ENCODE measurements at regions not wholly inside any gene's neighbourhood (a gene's known extent, or its start where the extent isn't known, plus 50 kb on each side); places are given as distances from the start of the nearest gene placed in this dataset.

- Histone ChIP-seq H3K27me3 (ENCODE audit: control insufficient read depth, insufficient read depth, low read length) (no peaks in the 10 kb centered on the region), H3K4me3 (ENCODE audit: low read depth, low read length) (no peak overlapping the region), H3K36me3 (ENCODE audit: control insufficient read depth, insufficient read depth, low read length) (no peaks in the 10 kb centered on the region)
- TF ChIP-seq CTCF (IDR thresholded peaks at IDR 0.05; ENCODE audit: insufficient read depth, low read length, poor library complexity, severe bottlenecking): no peak
- peak; percentile 16 for DNase-seq (ENCODE audit: low read depth)
Observed at GRCh38 chr5:79853676-79854418, 137.2 kb downstream of the MTX3 start.

GRCh38 chr5:79853028-79853427 is 138.0 kb downstream of the MTX3 start:
- DNase-seq (ENCODE audit: low read depth): no peak
- H3K4me3 ChIP-seq (ENCODE audit: low read depth, low read length): no peak overlapping the region
- no peak for TF ChIP-seq CTCF (IDR thresholded peaks at IDR 0.05; ENCODE audit: insufficient read depth, low read length, poor library complexity, severe bottlenecking)
- H3K36me3 ChIP-seq (ENCODE audit: control insufficient read depth, insufficient read depth, low read length): no peaks in the 10 kb centered on the region
- H3K27me3 ChIP-seq (ENCODE audit: control insufficient read depth, insufficient read depth, low read length): no peaks in the 10 kb centered on the region

- no peak overlapping the region for H3K4me3 ChIP-seq (ENCODE audit: low read depth, low read length)
- TF ChIP-seq CTCF (IDR thresholded peaks at IDR 0.05; ENCODE audit: insufficient read depth, low read length, poor library complexity, severe bottlenecking): no peak
- no peaks in the 10 kb centered on the region for H3K27me3 ChIP-seq (ENCODE audit: control insufficient read depth, insufficient read depth, low read length)
- DNase-seq (ENCODE audit: low read depth): no peak
- H3K36me3 ChIP-seq (ENCODE audit: control insufficient read depth, insufficient read depth, low read length): no peaks in the 10 kb centered on the region
Observed at GRCh38 chr5:79851391-79851863, 139.6 kb downstream of the MTX3 start.

GRCh38 chr5:79850941-79851340 is 140.1 kb downstream of the MTX3 start:
- H3K36me3 ChIP-seq (ENCODE audit: control insufficient read depth, insufficient read depth, low read length): no peaks in the 10 kb centered on the region
- H3K27me3 ChIP-seq (ENCODE audit: control insufficient read depth, insufficient read depth, low read length): no peaks in the 10 kb centered on the region
- TF ChIP-seq CTCF (IDR thresholded peaks at IDR 0.05; ENCODE audit: insufficient read depth, low read length, poor library complexity, severe bottlenecking): no peak
- H3K4me3 ChIP-seq (ENCODE audit: low read depth, low read length): no peak overlapping the region
- no peak for DNase-seq (ENCODE audit: low read depth)

GRCh38 chr5:79850316-79850822 is 140.7 kb downstream of the MTX3 start:
- H3K4me3 ChIP-seq (ENCODE audit: low read depth, low read length): no peak overlapping the region
- H3K36me3 ChIP-seq (ENCODE audit: control insufficient read depth, insufficient read depth, low read length): no peaks in the 10 kb centered on the region
- DNase-seq (ENCODE audit: low read depth): no peak
- TF ChIP-seq CTCF (IDR thresholded peaks at IDR 0.05; ENCODE audit: insufficient read depth, low read length, poor library complexity, severe bottlenecking): no peak
- H3K27me3 ChIP-seq (ENCODE audit: control insufficient read depth, insufficient read depth, low read length): no peaks in the 10 kb centered on the region
